Heart left ventricle (tissue), 13 donors: ENCODE measurements at regions not wholly inside any gene's neighbourhood (a gene's known extent, or its start where the extent isn't known, plus 50 kb on each side); places are given as distances from the start of the nearest gene placed in this dataset.

Experiments
- POLR2A ChIP-seq, 2 donors: fragments of 450-650 bp; IDR thresholded peaks; one replicate each; pipeline ENCODE4 v1.6.1; 2017; ENCODE audit warnings: antibody characterized with exemption in 2 of 2, mild to moderate bottlenecking in 2 of 2, moderate library complexity in 2 of 2
- TF ChIP-seq, protein P1 (sequence below), 12 donors: fragments of 200-600 bp; sonication (generic) in 4 of 12; IDR thresholded peaks; one replicate each; pipeline versions ENCODE4 v1.5.0 to v1.8.0; 2018 to 2022; ENCODE audit warnings: antibody characterized with exemption in 12 of 12, mild to moderate bottlenecking in 5 of 12
- donor health status: ischemic (EF 13 %, LVEDD 7.1; RV severe dilation, severe dysfunction).
- donor health status: DM: no; HTN: yes; CAD: no.
- donor health status: DM: no; HTN: no; CAD: no.
- donor health status: ischemic (EF 25% LVEDD 6.9; RV normal size, moderate dysfunction).
- donor health status: ischemic (EF 25% LVEDD 5.7; RV mildly dilated, moderate dysfunction).
- donor health status: ischemic (EF 35%, LVEDD 5.7; RV mildly dilated, moderate dysfunction).
- donor health status: nonischemic (EF 11% LVEDD 7.7; RV severe dilation, severe dysfunction).
- donor health status: DM: yes; HTN: yes; CAD: no.
- donor health status: PGD.
- donor health status: ischemic (EF 29% LVEDD 5.4; RV normal size, mild dysfunction).
- donor health status: nonischemic (EF 23%, LVEDD 6.1; RV moderate dilation, normal function).

DNA sequence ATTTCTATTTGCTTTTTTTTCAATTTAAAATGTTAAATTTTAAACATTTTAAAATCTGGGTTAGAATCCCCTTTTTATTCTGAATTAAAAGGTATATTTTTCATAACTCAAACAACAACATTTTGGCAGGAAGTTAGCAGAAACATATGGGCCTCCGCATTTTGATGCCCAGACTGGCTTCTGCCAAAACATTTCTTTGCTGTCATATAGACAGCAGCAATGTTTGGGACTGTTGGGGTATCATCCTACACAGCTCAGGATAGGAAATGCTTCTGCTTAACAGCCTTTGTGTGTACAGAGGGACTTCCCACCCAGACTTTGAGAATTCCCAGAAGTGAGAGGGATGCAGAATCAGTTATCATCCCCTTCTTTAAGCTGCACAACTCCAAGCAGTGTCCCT lies 155.4 kb upstream of the PARD3B start:
- TF ChIP-seq, protein P1, sequence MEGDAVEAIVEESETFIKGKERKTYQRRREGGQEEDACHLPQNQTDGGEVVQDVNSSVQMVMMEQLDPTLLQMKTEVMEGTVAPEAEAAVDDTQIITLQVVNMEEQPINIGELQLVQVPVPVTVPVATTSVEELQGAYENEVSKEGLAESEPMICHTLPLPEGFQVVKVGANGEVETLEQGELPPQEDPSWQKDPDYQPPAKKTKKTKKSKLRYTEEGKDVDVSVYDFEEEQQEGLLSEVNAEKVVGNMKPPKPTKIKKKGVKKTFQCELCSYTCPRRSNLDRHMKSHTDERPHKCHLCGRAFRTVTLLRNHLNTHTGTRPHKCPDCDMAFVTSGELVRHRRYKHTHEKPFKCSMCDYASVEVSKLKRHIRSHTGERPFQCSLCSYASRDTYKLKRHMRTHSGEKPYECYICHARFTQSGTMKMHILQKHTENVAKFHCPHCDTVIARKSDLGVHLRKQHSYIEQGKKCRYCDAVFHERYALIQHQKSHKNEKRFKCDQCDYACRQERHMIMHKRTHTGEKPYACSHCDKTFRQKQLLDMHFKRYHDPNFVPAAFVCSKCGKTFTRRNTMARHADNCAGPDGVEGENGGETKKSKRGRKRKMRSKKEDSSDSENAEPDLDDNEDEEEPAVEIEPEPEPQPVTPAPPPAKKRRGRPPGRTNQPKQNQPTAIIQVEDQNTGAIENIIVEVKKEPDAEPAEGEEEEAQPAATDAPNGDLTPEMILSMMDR (IDR thresholded peaks at IDR 0.05): no peak
- no peak for TF ChIP-seq POLR2A (IDR thresholded peaks at IDR 0.05)
